NCI-H510A treated with DMSO at 0.1 percent for 48 hours (cell line): ENCODE measurements at regions not wholly inside any gene's neighbourhood (a gene's known extent, or its start where the extent isn't known, plus 50 kb on each side); places are given as distances from the start of the nearest gene placed in this dataset.

ENCODE experiments used
- DNase-seq: peaks from one replicate; lab custom pipeline; 2025; lab: John Stamatoyannopoulos, UW

- DNase-seq = no peak
These were observed 213.5 kb downstream of the ZC3H11B start for GRCh38 chr1:219399446-219399845.

GRCh38 chr1:219398815-219399396 is 214.0 kb downstream of the ZC3H11B start:
- no peak for DNase-seq

- no peak for DNase-seq
These were observed 215.4 kb downstream of the ZC3H11B start for GRCh38 chr1:219397511-219397910.

GRCh38 chr1:219391297-219391696 is 217.6 kb downstream of the LYPLAL1 start:
- no peak for DNase-seq

- peak; percentile 67 for DNase-seq
These were observed 213.5 kb downstream of the LYPLAL1 start for GRCh38 chr1:219387211-219387610.

- peak; percentile 12 for DNase-seq
These were observed 212.2 kb downstream of the LYPLAL1 start for GRCh38 chr1:219385787-219386427.

GRCh38 chr1:219383281-219383680 is 209.6 kb downstream of the LYPLAL1 start:
- DNase-seq = no peak

- no peak for DNase-seq
These were observed 207.7 kb downstream of the LYPLAL1 start for GRCh38 chr1:219381396-219381795.

GRCh38 chr1:219380463-219380862 is 206.8 kb downstream of the LYPLAL1 start:
- no peak for DNase-seq

- DNase-seq = no peak
These were observed 206.0 kb downstream of the LYPLAL1 start for GRCh38 chr1:219379691-219380090.

GRCh38 chr1:219374636-219375035 is 201.0 kb downstream of the LYPLAL1 start:
- DNase-seq = no peak

GRCh38 chr1:219374046-219374566 is 200.4 kb downstream of the LYPLAL1 start:
- no peak for DNase-seq

- no peak for DNase-seq
These were observed 199.9 kb downstream of the LYPLAL1 start for GRCh38 chr1:219373616-219373935.

GRCh38 chr1:219372916-219373615 is 199.4 kb downstream of the LYPLAL1 start:
- DNase-seq = no peak

- no peak for DNase-seq
These were observed 197.8 kb downstream of the LYPLAL1 start for GRCh38 chr1:219371471-219371870.

- no peak for DNase-seq
These were observed 193.8 kb downstream of the LYPLAL1 start for GRCh38 chr1:219367496-219367895.

- DNase-seq = no peak
These were observed 191.8 kb downstream of the LYPLAL1 start for GRCh38 chr1:219365451-219365850.

- no peak for DNase-seq
These were observed 189.0 kb downstream of the LYPLAL1 start for GRCh38 chr1:219362702-219363101.

GRCh38 chr1:219359126-219359525 is 185.4 kb downstream of the LYPLAL1 start:
- no peak for DNase-seq

GRCh38 chr1:219358080-219358479 is 184.4 kb downstream of the LYPLAL1 start:
- DNase-seq = no peak

GRCh38 chr1:219354962-219355361 is 181.3 kb downstream of the LYPLAL1 start:
- DNase-seq = no peak

- DNase-seq = no peak
These were observed 179.4 kb downstream of the LYPLAL1 start for GRCh38 chr1:219352961-219353651.
